Naive thymus-derived CD4-positive, alpha-beta T cell (primary cell): ENCODE measurements at regions not wholly inside any gene's neighbourhood (a gene's known extent, or its start where the extent isn't known, plus 50 kb on each side); places are given as distances from the start of the nearest gene placed in this dataset.
A peak's percentile ranks its signal among the peaks of the same experiment; 100 is the strongest.

Experiments
- ATAC-seq: fragments of 150-1000 bp; cut with Tn5 transposase; 2 replicates; pipeline ENCODE4 v1.10.0; 2021; ENCODE audit warnings: mild to moderate bottlenecking, moderate library complexity
- CTCF ChIA-PET: fragments of 350-600 bp; sonication (Branson Sonifier 250); formaldehyde crosslinking; loops from one replicate; lab custom pipeline; 2021; ENCODE audit warnings: antibody characterized with exemption; lab: Charles Lee
- POLR2A ChIA-PET: fragments of 350-600 bp; sonication (Branson Sonifier 250); formaldehyde crosslinking; loops from one replicate; lab custom pipeline; 2021; ENCODE audit warnings: antibody characterized with exemption, inconsistent platforms; lab: Charles Lee
- DNase-seq, 9 donors: peaks; one replicate each; pipeline versions ENCODE4 v3.0.0 to v3.0.0-alpha.2; 2020 to 2022; ENCODE audit warnings: mixed read lengths in 1 of 9
- H3K27ac ChIP-seq: one replicate; pipeline ENCODE4 v1.7.0; 2013; ENCODE audit warnings: mild to moderate bottlenecking, low read depth, low read length, moderate library complexity
- H3K27me3 ChIP-seq, 2 donors: one replicate each; pipeline ENCODE4 v1.7.0; 2013; ENCODE audit warnings: low read length in 2 of 2, mild to moderate bottlenecking in 2 of 2, moderate library complexity in 2 of 2; ENCODE audit not compliant: control insufficient read depth in 2 of 2, insufficient read depth in 2 of 2
- H3K36me3 ChIP-seq, 3 experiments: 1 replicate in 2 of 3; 2 replicates in 1 of 3; pipeline ENCODE4 v1.7.0; 2013; ENCODE audit warnings: low read length in 3 of 3, mild to moderate bottlenecking in 3 of 3, moderate library complexity in 1 of 3; ENCODE audit not compliant: insufficient read depth in 3 of 3, control insufficient read depth in 2 of 3
- H3K4me1 ChIP-seq, 2 donors: one replicate each; pipeline ENCODE4 v1.7.0; 2013; ENCODE audit warnings: low read length in 2 of 2, mild to moderate bottlenecking in 2 of 2, moderate library complexity in 1 of 2; ENCODE audit not compliant: control insufficient read depth in 2 of 2, insufficient read depth in 2 of 2
- H3K4me3 ChIP-seq: 2 replicates; pipeline ENCODE4 v1.7.0; 2013; ENCODE audit warnings: mild to moderate bottlenecking, low read length
- H3K9me3 ChIP-seq, 3 experiments: 1 replicate in 2 of 3; 2 replicates in 1 of 3; pipeline ENCODE4 v1.7.0; 2013; ENCODE audit warnings: low read length in 3 of 3; ENCODE audit not compliant: control insufficient read depth in 2 of 3
- H3K27ac Mint-ChIP-seq, 9 donors: one replicate each; pipeline ENCODE4 v1.8.0; 2020 to 2022; ENCODE audit warnings: mixed read lengths in 9 of 9, mild to moderate bottlenecking in 8 of 9, moderate library complexity in 5 of 9, inconsistent platforms in 2 of 9
- H3K27me3 Mint-ChIP-seq, 5 donors: one replicate each; pipeline ENCODE4 v1.8.0; 2021 to 2022; ENCODE audit warnings: mixed read lengths in 5 of 5, mild to moderate bottlenecking in 1 of 5
- H3K36me3 Mint-ChIP-seq, 5 donors: one replicate each; pipeline ENCODE4 v1.8.0; 2020 to 2022; ENCODE audit warnings: mixed read lengths in 5 of 5, mild to moderate bottlenecking in 3 of 5, inconsistent platforms in 1 of 5
- H3K4me1 Mint-ChIP-seq, 7 donors: one replicate each; pipeline ENCODE4 v1.8.0; 2020 to 2022; ENCODE audit warnings: mixed read lengths in 7 of 7, mild to moderate bottlenecking in 3 of 7, inconsistent platforms in 1 of 7
- H3K4me3 Mint-ChIP-seq, 10 donors: one replicate each; pipeline ENCODE4 v1.8.0; 2020 to 2022; ENCODE audit warnings: mild to moderate bottlenecking in 10 of 10, mixed read lengths in 10 of 10, moderate library complexity in 6 of 10, inconsistent platforms in 2 of 10
- H3K9me3 Mint-ChIP-seq, 11 donors: one replicate each; pipeline ENCODE4 v1.8.0; 2020 to 2022; ENCODE audit warnings: mixed read lengths in 11 of 11, mild to moderate bottlenecking in 4 of 11, inconsistent platforms in 1 of 11, moderate library complexity in 1 of 11
- intact Hi-C, 2 donors: fragments of 100-400 bp; cut with micrococcal nuclease; formaldehyde crosslinking; loops; one replicate each; pipeline ENCODE4 v1.15.1; 2023

- Histone ChIP-seq H3K9me3 (no peaks in the 10 kb centered on the region), H3K4me1 (no peaks in the 10 kb centered on the region), H3K36me3 (no peaks in the 10 kb centered on the region), H3K27me3 (no peaks in the 10 kb centered on the region), H3K27ac (no peak overlapping the region), H3K4me3 (no peak overlapping the region)
- no peak for DNase-seq
- ChIA-PET POLR2A (no interaction called here), CTCF (no interaction called here)
- Mint-ChIP-seq H3K9me3 (peaks cover 0 to 4% (median 0%) of the 10 kb centered on the region in 11 donors), H3K36me3 (no peaks in the 10 kb centered on the region), H3K27ac (no peak overlapping the region), H3K4me3 (no peak overlapping the region), H3K4me1 (no peaks in the 10 kb centered on the region), H3K27me3 (peaks cover 3 to 25% (median 18%) of the 10 kb centered on the region in 5 donors)
- ATAC-seq, result no peak
- intact Hi-C loops, result no loop called here
Observed at GRCh38 chr1:55346586-55346985, 131.4 kb upstream of the USP24 start.

GRCh38 chr1:55339681-55340080 lies 124.5 kb upstream of the USP24 start:
- no peaks in the 10 kb centered on the region for H3K27me3 ChIP-seq
- no peaks in the 10 kb centered on the region for H3K4me1 ChIP-seq
- Mint-ChIP-seq H3K4me3 (no peak overlapping the region), H3K4me1 (peaks cover 0 to 2% (median 0%) of the 10 kb centered on the region in 7 donors), H3K27ac (no peak overlapping the region), H3K27me3 (peaks cover 0 to 11% (median 5%) of the 10 kb centered on the region in 5 donors), H3K9me3 (peaks cover 2 to 22% (median 11%) of the 10 kb centered on the region in 11 donors), H3K36me3 (peaks cover 0 to 15% (median 4%) of the 10 kb centered on the region in 5 donors)
- ATAC-seq (no peak), DNase-seq (no peak)
- H3K9me3 ChIP-seq, result no peaks in the 10 kb centered on the region
- intact Hi-C loops, result no loop called here
- H3K27ac ChIP-seq, result no peak overlapping the region
- POLR2A ChIA-PET, result no interaction called here
- no peaks in the 10 kb centered on the region for H3K36me3 ChIP-seq
- H3K4me3 ChIP-seq, result no peak overlapping the region
- CTCF ChIA-PET, result no interaction called here

- Histone ChIP-seq H3K27ac (no peak overlapping the region), H3K36me3 (no peaks in the 10 kb centered on the region), H3K4me1 (no peaks in the 10 kb centered on the region), H3K4me3 (no peak overlapping the region), H3K9me3 (no peaks in the 10 kb centered on the region), H3K27me3 (no peaks in the 10 kb centered on the region)
- DNase-seq (no peak), ATAC-seq (no peak)
- H3K4me1 Mint-ChIP-seq, result peaks cover 0 to 9% (median 0%) of the 10 kb centered on the region in 7 donors
- peaks cover 2 to 22% (median 11%) of the 10 kb centered on the region in 11 donors for H3K9me3 Mint-ChIP-seq
- POLR2A ChIA-PET, result no interaction called here
- CTCF ChIA-PET, result no interaction called here
- H3K4me3 Mint-ChIP-seq, result no peak overlapping the region
- peaks cover 0 to 15% (median 4%) of the 10 kb centered on the region in 5 donors for H3K36me3 Mint-ChIP-seq
- intact Hi-C loops, result loop anchor here (1.0 kb wide), 1 partner anchor 198 kb away; no protein-coding TSS in a partner anchor
- peaks cover 0 to 15% (median 11%) of the 10 kb centered on the region in 5 donors for H3K27me3 Mint-ChIP-seq
- no peak overlapping the region for H3K27ac Mint-ChIP-seq
Observed at GRCh38 chr1:55338448-55338820, 123.3 kb upstream of the USP24 start.

- intact Hi-C loops, result loop anchor here (1.0 kb wide), 1 partner anchor 198 kb away; no protein-coding TSS in a partner anchor
- H3K4me3 ChIP-seq, result no peak overlapping the region
- H3K36me3 ChIP-seq, result no peaks in the 10 kb centered on the region
- Mint-ChIP-seq H3K36me3 (peaks cover 0 to 15% (median 4%) of the 10 kb centered on the region in 5 donors), H3K27me3 (peaks cover 0 to 17% (median 11%) of the 10 kb centered on the region in 5 donors), H3K4me1 (peaks cover 0 to 9% (median 0%) of the 10 kb centered on the region in 7 donors), H3K9me3 (peaks cover 2 to 22% (median 11%) of the 10 kb centered on the region in 11 donors), H3K27ac (no peak overlapping the region), H3K4me3 (no peak overlapping the region)
- no peak overlapping the region for H3K27ac ChIP-seq
- H3K27me3 ChIP-seq, result no peaks in the 10 kb centered on the region
- CTCF ChIA-PET, result no interaction called here
- peak in 1 of 9 donors; percentile 4 for DNase-seq
- POLR2A ChIA-PET, result no interaction called here
- no peaks in the 10 kb centered on the region for H3K9me3 ChIP-seq
- no peaks in the 10 kb centered on the region for H3K4me1 ChIP-seq
- no peak for ATAC-seq
Observed at GRCh38 chr1:55337801-55338447, 122.8 kb upstream of the USP24 start.

GRCh38 chr1:55334797-55335196 lies 119.6 kb upstream of the USP24 start:
- no peaks in the 10 kb centered on the region for H3K27me3 ChIP-seq
- Mint-ChIP-seq H3K9me3 (peaks cover 0 to 6% (median 1%) of the 10 kb centered on the region in 11 donors), H3K36me3 (peaks cover 0 to 2% (median under 1%) of the 10 kb centered on the region in 5 donors), H3K27ac (no peak overlapping the region), H3K4me1 (peaks cover 0 to 12% (median 0%) of the 10 kb centered on the region in 7 donors), H3K27me3 (peaks cover 0 to 16% (median 7%) of the 10 kb centered on the region in 5 donors), H3K4me3 (no peak overlapping the region)
- no peaks in the 10 kb centered on the region for H3K4me1 ChIP-seq
- no peaks in the 10 kb centered on the region for H3K9me3 ChIP-seq
- no peak overlapping the region for H3K4me3 ChIP-seq
- no peak for DNase-seq
- POLR2A ChIA-PET, result no interaction called here
- intact Hi-C loops, result no loop called here
- no peak overlapping the region for H3K27ac ChIP-seq
- CTCF ChIA-PET, result no interaction called here
- no peaks in the 10 kb centered on the region for H3K36me3 ChIP-seq
- ATAC-seq, result no peak

- H3K9me3 ChIP-seq, result no peaks in the 10 kb centered on the region
- no peak for DNase-seq
- no peaks in the 10 kb centered on the region for H3K36me3 ChIP-seq
- Mint-ChIP-seq H3K27me3 (peaks cover 0 to 16% (median 7%) of the 10 kb centered on the region in 5 donors), H3K27ac (peak overlapping the region in 1 of 9 donors; percentile 56), H3K36me3 (no peaks in the 10 kb centered on the region), H3K4me3 (no peak overlapping the region), H3K4me1 (peaks cover 0 to 12% (median 0%) of the 10 kb centered on the region in 7 donors), H3K9me3 (peaks cover 0 to 4% (median 0%) of the 10 kb centered on the region in 11 donors)
- intact Hi-C loops, result no loop called here
- no peaks in the 10 kb centered on the region for H3K27me3 ChIP-seq
- H3K4me3 ChIP-seq, result no peak overlapping the region
- H3K4me1 ChIP-seq, result no peaks in the 10 kb centered on the region
- POLR2A ChIA-PET, result no interaction called here
- no peak overlapping the region for H3K27ac ChIP-seq
- no peak for ATAC-seq
- CTCF ChIA-PET, result no interaction called here
Observed at GRCh38 chr1:55334160-55334559, 119.0 kb upstream of the USP24 start.

GRCh38 chr1:55333461-55333860 lies 118.3 kb upstream of the USP24 start:
- ChIA-PET CTCF (no interaction called here), POLR2A (no interaction called here)
- no peak overlapping the region for H3K4me3 Mint-ChIP-seq
- Histone ChIP-seq H3K27ac (no peak overlapping the region), H3K4me1 (no peaks in the 10 kb centered on the region), H3K4me3 (no peak overlapping the region), H3K27me3 (no peaks in the 10 kb centered on the region), H3K9me3 (no peaks in the 10 kb centered on the region), H3K36me3 (no peaks in the 10 kb centered on the region)
- peaks cover 0 to 16% (median 7%) of the 10 kb centered on the region in 5 donors for H3K27me3 Mint-ChIP-seq
- no peak for DNase-seq
- intact Hi-C loops, result no loop called here
- H3K27ac Mint-ChIP-seq, result no peak overlapping the region
- peaks cover 0 to 12% (median 0%) of the 10 kb centered on the region in 7 donors for H3K4me1 Mint-ChIP-seq
- no peak for ATAC-seq
- H3K36me3 Mint-ChIP-seq, result no peaks in the 10 kb centered on the region
- peaks cover 0 to 4% (median 0%) of the 10 kb centered on the region in 11 donors for H3K9me3 Mint-ChIP-seq
